ENCODE measurements at regions not wholly inside any gene's neighbourhood (a gene's known extent, or its start where the extent isn't known, plus 50 kb on each side); places are given as distances from the start of the nearest gene placed in this dataset.
"Not testable (repeated sequence)": the region's sequence is repeated elsewhere in the genome, so short reads cannot be mapped to it uniquely, and the experiment has no call there.

GRCh38 chr3:15934389-15935195 lies 136.8 kb upstream of the ANKRD28 start:
- H3K9ac ChIP-seq: no peak overlapping the region
- peaks cover 8% of the 10 kb centered on the region for H3K4me1 ChIP-seq
- no peaks in the 10 kb centered on the region for H3K27me3 ChIP-seq (ENCODE audit: control insufficient read depth, insufficient read depth, low read length)
- H3K9me3 ChIP-seq (ENCODE audit: control insufficient read depth, low read length): no peaks in the 10 kb centered on the region
- no peak overlapping the region for H3K27ac ChIP-seq
- H3K4me2 ChIP-seq (ENCODE audit: low read length): no peak overlapping the region
- H2AFZ ChIP-seq: no peak overlapping the region
- no peak for TF ChIP-seq CTCF (IDR thresholded peaks at IDR 0.05)
- H3K79me2 ChIP-seq: no peaks in the 10 kb centered on the region
- no peak overlapping the region for H3K4me3 ChIP-seq (ENCODE audit: low read depth, low read length)
- H3K36me3 ChIP-seq (ENCODE audit: control insufficient read depth, insufficient read depth, low read length): no peaks in the 10 kb centered on the region

- Histone ChIP-seq H3K79me2 (no peaks in the 10 kb centered on the region), H3K4me1 (peaks cover 8% of the 10 kb centered on the region), H3K4me2 (ENCODE audit: low read length) (no peak overlapping the region), H3K9me3 (ENCODE audit: control insufficient read depth, low read length) (no peaks in the 10 kb centered on the region), H3K4me3 (ENCODE audit: low read depth, low read length) (no peak overlapping the region), H3K36me3 (ENCODE audit: control insufficient read depth, insufficient read depth, low read length) (no peaks in the 10 kb centered on the region), H3K27me3 (ENCODE audit: control insufficient read depth, insufficient read depth, low read length) (no peaks in the 10 kb centered on the region), H3K27ac (no peak overlapping the region), H3K9ac (no peak overlapping the region), H2AFZ (no peak overlapping the region)
- no peak for TF ChIP-seq CTCF (IDR thresholded peaks at IDR 0.05)
Observed at GRCh38 chr3:15936312-15936711, 138.5 kb upstream of the ANKRD28 start.

- Histone ChIP-seq H3K36me3 (ENCODE audit: control insufficient read depth, insufficient read depth, low read length) (no peaks in the 10 kb centered on the region), H3K27me3 (ENCODE audit: control insufficient read depth, insufficient read depth, low read length) (no peaks in the 10 kb centered on the region), H3K4me3 (ENCODE audit: low read depth, low read length) (no peak overlapping the region), H2AFZ (no peak overlapping the region), H3K27ac (no peak overlapping the region), H3K4me1 (no peaks in the 10 kb centered on the region), H3K9ac (no peak overlapping the region), H3K79me2 (no peaks in the 10 kb centered on the region), H3K9me3 (ENCODE audit: control insufficient read depth, low read length) (no peaks in the 10 kb centered on the region), H3K4me2 (ENCODE audit: low read length) (no peak overlapping the region)
- no peak for TF ChIP-seq CTCF (IDR thresholded peaks at IDR 0.05)
Observed at GRCh38 chr3:15940641-15941040, 142.9 kb upstream of the ANKRD28 start.

GRCh38 chr3:15941457-15941856 lies 143.7 kb upstream of the ANKRD28 start:
- not testable (repeated sequence) for H3K27me3 ChIP-seq (ENCODE audit: control insufficient read depth, insufficient read depth, low read length); H2AFZ ChIP-seq; H3K36me3 ChIP-seq (ENCODE audit: control insufficient read depth, insufficient read depth, low read length); H3K4me3 ChIP-seq (ENCODE audit: low read depth, low read length); H3K27ac ChIP-seq; H3K9ac ChIP-seq; H3K4me1 ChIP-seq; H3K4me2 ChIP-seq (ENCODE audit: low read length); H3K79me2 ChIP-seq; H3K9me3 ChIP-seq (ENCODE audit: control insufficient read depth, low read length)

- H3K36me3 ChIP-seq (ENCODE audit: control insufficient read depth, insufficient read depth, low read length): no peaks in the 10 kb centered on the region
- H3K4me3 ChIP-seq (ENCODE audit: low read depth, low read length): no peak overlapping the region
- no peak overlapping the region for H3K4me2 ChIP-seq (ENCODE audit: low read length)
- H3K9me3 ChIP-seq (ENCODE audit: control insufficient read depth, low read length): no peaks in the 10 kb centered on the region
- H3K79me2 ChIP-seq: no peaks in the 10 kb centered on the region
- H3K27me3 ChIP-seq (ENCODE audit: control insufficient read depth, insufficient read depth, low read length): no peaks in the 10 kb centered on the region
- no peak for TF ChIP-seq CTCF (IDR thresholded peaks at IDR 0.05)
- H2AFZ ChIP-seq: no peak overlapping the region
- no peak overlapping the region for H3K27ac ChIP-seq
- H3K9ac ChIP-seq: no peak overlapping the region
- H3K4me1 ChIP-seq: no peaks in the 10 kb centered on the region
Observed at GRCh38 chr3:15941958-15942357, 144.2 kb upstream of the ANKRD28 start.

Data from parathyroid adenoma (tissue), 2 donors.